ENCODE measurements at regions not wholly inside any gene's neighbourhood (a gene's known extent, or its start where the extent isn't known, plus 50 kb on each side); places are given as distances from the start of the nearest gene placed in this dataset.

GRCh38 chr17:12489325-12489724, 176.4 kb upstream of the MYOCD start:
- Mint-ChIP-seq H3K4me1 (ENCODE audit: low read depth) (peaks cover 20% of the 10 kb centered on the region), H3K4me3 (ENCODE audit: unreplicated experiment) (no peak overlapping the region), H3K36me3 (ENCODE audit: low read depth) (peaks cover 1% of the 10 kb centered on the region), H3K27ac (ENCODE audit: unreplicated experiment) (no peak overlapping the region), H3K9me3 (ENCODE audit: low read depth) (peaks cover 3% of the 10 kb centered on the region), H3K27me3 (ENCODE audit: low read depth) (no peaks in the 10 kb centered on the region)
- TF ChIP-seq CTCF (IDR thresholded peaks at IDR 0.05), result no peak
- DNase-seq (ENCODE audit: low spot score), result no peak

- Mint-ChIP-seq H3K27ac (ENCODE audit: unreplicated experiment) (no peak overlapping the region), H3K27me3 (ENCODE audit: low read depth) (no peaks in the 10 kb centered on the region), H3K36me3 (ENCODE audit: low read depth) (no peaks in the 10 kb centered on the region), H3K4me1 (ENCODE audit: low read depth) (peaks cover 22% of the 10 kb centered on the region), H3K9me3 (ENCODE audit: low read depth) (no peaks in the 10 kb centered on the region), H3K4me3 (ENCODE audit: unreplicated experiment) (no peak overlapping the region)
- no peak for TF ChIP-seq CTCF (IDR thresholded peaks at IDR 0.05)
- no peak for DNase-seq (ENCODE audit: low spot score)
Measured at GRCh38 chr17:12492450-12492849, 173.2 kb upstream of the MYOCD start.

- no peaks in the 10 kb centered on the region for H3K36me3 Mint-ChIP-seq (ENCODE audit: low read depth)
- no peak overlapping the region for H3K4me3 Mint-ChIP-seq (ENCODE audit: unreplicated experiment)
Measured at GRCh38 chr17:12505866-12506265, 159.8 kb upstream of the MYOCD start.

GRCh38 chr17:12507026-12507595, 158.6 kb upstream of the MYOCD start:
- Mint-ChIP-seq H3K27ac (ENCODE audit: unreplicated experiment) (no peak overlapping the region), H3K4me1 (ENCODE audit: low read depth) (peaks cover 28% of the 10 kb centered on the region), H3K4me3 (ENCODE audit: unreplicated experiment) (no peak overlapping the region), H3K36me3 (ENCODE audit: low read depth) (no peaks in the 10 kb centered on the region), H3K27me3 (ENCODE audit: low read depth) (no peaks in the 10 kb centered on the region), H3K9me3 (ENCODE audit: low read depth) (peaks cover 6% of the 10 kb centered on the region)
- DNase-seq (ENCODE audit: low spot score), result no peak
- no peak for TF ChIP-seq CTCF (IDR thresholded peaks at IDR 0.05)

More at GRCh38 chr17:12505866-12506265, 159.8 kb upstream of the MYOCD start:
- no peak for DNase-seq (ENCODE audit: low spot score)
- Mint-ChIP-seq H3K27ac (ENCODE audit: unreplicated experiment) (no peak overlapping the region), H3K27me3 (ENCODE audit: low read depth) (no peaks in the 10 kb centered on the region), H3K4me1 (ENCODE audit: low read depth) (peaks cover 21% of the 10 kb centered on the region), H3K9me3 (ENCODE audit: low read depth) (peaks cover 6% of the 10 kb centered on the region)
- no peak for TF ChIP-seq CTCF (IDR thresholded peaks at IDR 0.05)

- TF ChIP-seq CTCF (IDR thresholded peaks at IDR 0.05), result no peak
- DNase-seq (ENCODE audit: low spot score), result no peak
- Mint-ChIP-seq H3K27me3 (ENCODE audit: low read depth) (no peaks in the 10 kb centered on the region), H3K9me3 (ENCODE audit: low read depth) (peaks cover 3% of the 10 kb centered on the region), H3K4me3 (ENCODE audit: unreplicated experiment) (no peak overlapping the region), H3K4me1 (ENCODE audit: low read depth) (peaks cover 38% of the 10 kb centered on the region), H3K27ac (ENCODE audit: unreplicated experiment) (peak overlapping the region; percentile 79), H3K36me3 (ENCODE audit: low read depth) (no peaks in the 10 kb centered on the region)
Measured at GRCh38 chr17:12509801-12510200, 155.9 kb upstream of the MYOCD start.
